ENCODE measurements at regions not wholly inside any gene's neighbourhood (a gene's known extent, or its start where the extent isn't known, plus 50 kb on each side); places are given as distances from the start of the nearest gene placed in this dataset.

DNA sequence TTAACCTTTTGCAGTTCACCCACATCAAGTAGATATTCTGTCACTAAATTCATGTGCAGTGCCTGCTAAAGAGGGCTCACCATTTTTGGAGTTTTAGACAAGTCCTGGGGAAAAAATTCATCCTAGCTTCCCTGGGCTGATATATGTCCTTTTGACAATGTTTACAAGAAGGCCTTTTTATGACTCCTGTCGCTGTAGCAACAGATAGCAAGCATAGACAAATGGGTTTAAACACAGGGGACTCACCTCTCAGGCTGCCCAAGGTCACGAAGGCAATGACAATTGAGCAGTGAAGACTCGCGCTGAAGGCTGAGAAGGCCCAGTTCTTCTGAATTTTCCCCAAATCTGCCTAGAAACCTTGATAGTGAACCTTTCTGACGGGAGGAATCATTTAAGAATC, 150.7 kb upstream of the CPM start:
- TF ChIP-seq, protein P1, sequence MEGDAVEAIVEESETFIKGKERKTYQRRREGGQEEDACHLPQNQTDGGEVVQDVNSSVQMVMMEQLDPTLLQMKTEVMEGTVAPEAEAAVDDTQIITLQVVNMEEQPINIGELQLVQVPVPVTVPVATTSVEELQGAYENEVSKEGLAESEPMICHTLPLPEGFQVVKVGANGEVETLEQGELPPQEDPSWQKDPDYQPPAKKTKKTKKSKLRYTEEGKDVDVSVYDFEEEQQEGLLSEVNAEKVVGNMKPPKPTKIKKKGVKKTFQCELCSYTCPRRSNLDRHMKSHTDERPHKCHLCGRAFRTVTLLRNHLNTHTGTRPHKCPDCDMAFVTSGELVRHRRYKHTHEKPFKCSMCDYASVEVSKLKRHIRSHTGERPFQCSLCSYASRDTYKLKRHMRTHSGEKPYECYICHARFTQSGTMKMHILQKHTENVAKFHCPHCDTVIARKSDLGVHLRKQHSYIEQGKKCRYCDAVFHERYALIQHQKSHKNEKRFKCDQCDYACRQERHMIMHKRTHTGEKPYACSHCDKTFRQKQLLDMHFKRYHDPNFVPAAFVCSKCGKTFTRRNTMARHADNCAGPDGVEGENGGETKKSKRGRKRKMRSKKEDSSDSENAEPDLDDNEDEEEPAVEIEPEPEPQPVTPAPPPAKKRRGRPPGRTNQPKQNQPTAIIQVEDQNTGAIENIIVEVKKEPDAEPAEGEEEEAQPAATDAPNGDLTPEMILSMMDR (IDR thresholded peaks at IDR 0.05), result no peak
- no peak for TF ChIP-seq POLR2AphosphoS5 (IDR thresholded peaks at IDR 0.05)
- no peak for TF ChIP-seq POLR2A (IDR thresholded peaks at IDR 0.05)
- no peak for TF ChIP-seq EP300 (IDR thresholded peaks at IDR 0.05)
